Spleen (tissue), 7 donors: ENCODE measurements at regions not wholly inside any gene's neighbourhood (a gene's known extent, or its start where the extent isn't known, plus 50 kb on each side); places are given as distances from the start of the nearest gene placed in this dataset.

Experiments used
- POLR2A ChIP-seq, 3 donors: fragments of 450-650 bp; IDR thresholded peaks; one replicate each; pipeline ENCODE4 v1.5.1; 2017; ENCODE audit warnings: antibody characterized with exemption in 3 of 3, mild to moderate bottlenecking in 1 of 3
- POLR2AphosphoS5 ChIP-seq, 3 donors: sonication (generic); formaldehyde crosslinking; IDR thresholded peaks; one replicate each; pipeline ENCODE4 v1.5.1; 2017; ENCODE audit warnings: antibody characterized with exemption in 3 of 3
- TF ChIP-seq, protein P1 (sequence below), 11 experiments: fragments of 200-600 bp in 7 of 11; fragments of 450-650 bp in 4 of 11; sonication (generic) in 4 of 11; IDR thresholded peaks in 8 of 11; conservative IDR thresholded peaks in 3 of 11; 1 replicate in 7 of 11; 2 replicates in 4 of 11; pipeline versions ENCODE4 v1.4.0 to v1.8.0; 2016 to 2021; ENCODE audit warnings: antibody characterized with exemption in 11 of 11, inconsistent platforms in 4 of 11, mild to moderate bottlenecking in 1 of 11
- donor health status: DM: no; HTN: no; CAD: no; lungs with moderate emphysema.
- donor health status: DM: no; HTN: no; CAD: no.
- donor health status: DM: no; HTN: no; CAD: no.

DNA sequence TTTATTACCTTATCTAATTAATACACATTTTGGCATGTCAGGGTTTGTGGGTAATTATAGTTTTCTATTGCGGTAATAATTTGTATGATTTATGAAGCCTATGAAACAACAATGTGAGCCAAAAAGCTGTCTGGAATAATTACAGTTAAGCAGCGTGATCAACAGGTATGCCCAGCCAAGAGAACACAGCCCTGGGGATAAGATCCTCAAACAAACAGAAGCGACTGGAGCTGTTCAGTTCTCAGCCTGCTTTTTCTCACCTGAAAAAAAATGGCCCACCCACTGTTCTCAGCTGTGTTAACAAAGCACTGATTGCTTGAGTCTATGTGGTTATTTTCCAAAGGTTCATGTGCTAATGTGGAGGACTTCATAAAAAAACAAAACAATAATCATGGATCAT, 855.8 kb downstream of the GATA3 start:
- TF ChIP-seq, protein P1, sequence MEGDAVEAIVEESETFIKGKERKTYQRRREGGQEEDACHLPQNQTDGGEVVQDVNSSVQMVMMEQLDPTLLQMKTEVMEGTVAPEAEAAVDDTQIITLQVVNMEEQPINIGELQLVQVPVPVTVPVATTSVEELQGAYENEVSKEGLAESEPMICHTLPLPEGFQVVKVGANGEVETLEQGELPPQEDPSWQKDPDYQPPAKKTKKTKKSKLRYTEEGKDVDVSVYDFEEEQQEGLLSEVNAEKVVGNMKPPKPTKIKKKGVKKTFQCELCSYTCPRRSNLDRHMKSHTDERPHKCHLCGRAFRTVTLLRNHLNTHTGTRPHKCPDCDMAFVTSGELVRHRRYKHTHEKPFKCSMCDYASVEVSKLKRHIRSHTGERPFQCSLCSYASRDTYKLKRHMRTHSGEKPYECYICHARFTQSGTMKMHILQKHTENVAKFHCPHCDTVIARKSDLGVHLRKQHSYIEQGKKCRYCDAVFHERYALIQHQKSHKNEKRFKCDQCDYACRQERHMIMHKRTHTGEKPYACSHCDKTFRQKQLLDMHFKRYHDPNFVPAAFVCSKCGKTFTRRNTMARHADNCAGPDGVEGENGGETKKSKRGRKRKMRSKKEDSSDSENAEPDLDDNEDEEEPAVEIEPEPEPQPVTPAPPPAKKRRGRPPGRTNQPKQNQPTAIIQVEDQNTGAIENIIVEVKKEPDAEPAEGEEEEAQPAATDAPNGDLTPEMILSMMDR (IDR thresholded peaks at IDR 0.05 in 8 of 11, conservative IDR thresholded peaks at IDR 0.05 in 3 of 11): no peak
- TF ChIP-seq POLR2A (IDR thresholded peaks at IDR 0.05): no peak
- no peak for TF ChIP-seq POLR2AphosphoS5 (IDR thresholded peaks at IDR 0.05)
